OCI-LY1 (cell line): ENCODE measurements at regions not wholly inside any gene's neighbourhood (a gene's known extent, or its start where the extent isn't known, plus 50 kb on each side); places are given as distances from the start of the nearest gene placed in this dataset.

Experiments used
- EZH2 ChIP-seq: fragments of 200-600 bp; sonication (generic), shearing (Covaris generic); IDR thresholded peaks from 2 replicates; pipeline ENCODE4 v1.8.0; 2017; ENCODE audit warnings: borderline replicate concordance, mixed run types, mild to moderate bottlenecking, antibody characterized with exemption, low read length, moderate library complexity, mixed read lengths
- TF ChIP-seq, protein P1 (sequence below): fragments of 200-600 bp; sonication (generic), shearing (Covaris generic); IDR thresholded peaks from 2 replicates; pipeline ENCODE4 v1.5.1; 2017; ENCODE audit warnings: mild to moderate bottlenecking, antibody characterized with exemption, low read length, moderate library complexity, mixed read lengths

DNA sequence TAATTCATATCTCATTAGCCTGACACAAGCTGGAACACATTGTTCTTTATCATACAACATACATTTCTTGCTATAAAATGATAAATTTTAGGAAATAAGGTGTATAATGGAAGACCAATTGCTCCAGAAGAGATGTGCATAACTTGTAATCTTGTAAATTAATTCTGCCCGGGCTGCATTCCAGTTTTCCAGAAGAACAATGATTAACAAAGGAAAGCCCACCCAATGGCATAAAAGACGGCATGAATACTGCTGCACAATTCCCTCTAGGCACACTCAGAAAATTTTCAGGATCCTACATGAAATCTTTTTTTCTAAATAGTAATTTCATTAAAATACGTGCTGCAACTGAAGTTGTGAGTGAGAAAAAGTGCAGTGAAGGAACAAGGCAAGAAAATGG, 137.4 kb upstream of the KRR1 start:
- TF ChIP-seq, protein P1, sequence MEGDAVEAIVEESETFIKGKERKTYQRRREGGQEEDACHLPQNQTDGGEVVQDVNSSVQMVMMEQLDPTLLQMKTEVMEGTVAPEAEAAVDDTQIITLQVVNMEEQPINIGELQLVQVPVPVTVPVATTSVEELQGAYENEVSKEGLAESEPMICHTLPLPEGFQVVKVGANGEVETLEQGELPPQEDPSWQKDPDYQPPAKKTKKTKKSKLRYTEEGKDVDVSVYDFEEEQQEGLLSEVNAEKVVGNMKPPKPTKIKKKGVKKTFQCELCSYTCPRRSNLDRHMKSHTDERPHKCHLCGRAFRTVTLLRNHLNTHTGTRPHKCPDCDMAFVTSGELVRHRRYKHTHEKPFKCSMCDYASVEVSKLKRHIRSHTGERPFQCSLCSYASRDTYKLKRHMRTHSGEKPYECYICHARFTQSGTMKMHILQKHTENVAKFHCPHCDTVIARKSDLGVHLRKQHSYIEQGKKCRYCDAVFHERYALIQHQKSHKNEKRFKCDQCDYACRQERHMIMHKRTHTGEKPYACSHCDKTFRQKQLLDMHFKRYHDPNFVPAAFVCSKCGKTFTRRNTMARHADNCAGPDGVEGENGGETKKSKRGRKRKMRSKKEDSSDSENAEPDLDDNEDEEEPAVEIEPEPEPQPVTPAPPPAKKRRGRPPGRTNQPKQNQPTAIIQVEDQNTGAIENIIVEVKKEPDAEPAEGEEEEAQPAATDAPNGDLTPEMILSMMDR = no peak
- TF ChIP-seq EZH2 = no peak
